ENCODE measurements at regions not wholly inside any gene's neighbourhood (a gene's known extent, or its start where the extent isn't known, plus 50 kb on each side); places are given as distances from the start of the nearest gene placed in this dataset.

- ChIA-PET SMC1A (ENCODE audit: uncharacterized antibody, unreplicated experiment) (interaction anchor here (0.6 kb wide), 1 partner anchor 336 kb away, joined by 3 read pairs; no protein-coding TSS in a partner anchor), RAD21 (ENCODE audit: unreplicated experiment) (no interaction called here), POLR2A (no interaction called here), CTCF (no interaction called here)
- BruUV-seq (replicated peaks) = no TSS peak
- FAIRE-seq (no peak), ATAC-seq (no peak), DNase-seq (ENCODE audit: low read depth, low spot score) (no peak)
- in situ Hi-C loops (cut with MboI) = no loop called here
- Histone ChIP-seq H4K20me1 (ENCODE audit: control insufficient read depth, insufficient read depth) (no peaks in the 10 kb centered on the region), H3K9me3 (replicated peaks; ENCODE audit: control insufficient read depth, insufficient read depth, low read length) (no peaks in the 10 kb centered on the region), H3K36me3 (ENCODE audit: control insufficient read depth in 2 of 2, insufficient read depth in 2 of 2, low read length in 1 of 2) (no peaks in the 10 kb centered on the region), H3K27ac (ENCODE audit: control insufficient read depth, insufficient read depth) (no peak overlapping the region), H3K4me3 (no peak overlapping the region), H3K4me2 (ENCODE audit: control insufficient read depth, insufficient read depth) (no peak overlapping the region), H3K27me3 (replicated peaks in 1 of 2; ENCODE audit: control insufficient read depth in 2 of 2, insufficient read depth in 2 of 2, low read length in 1 of 2) (no peaks in the 10 kb centered on the region), H3K9ac (ENCODE audit: control insufficient read depth, insufficient read depth, low read length) (no peak overlapping the region), H2AFZ (ENCODE audit: control insufficient read depth, low read depth, low read length) (no peak overlapping the region), H3K79me2 (ENCODE audit: control insufficient read depth, insufficient read depth, low read length) (no peaks in the 10 kb centered on the region), H3K4me1 (ENCODE audit: control insufficient read depth, insufficient read depth, low read length) (no peaks in the 10 kb centered on the region)
- WGBS (ENCODE audit: insufficient coverage, insufficient replicate concordance, low lambda C conversion rate, missing lambda C conversion rate) = 0% methylated on average over 1 of the region's 1 CpG
- intact Hi-C loops (cut with micrococcal nuclease; ENCODE audit: unreplicated experiment) = no loop called here
- TF ChIP-seq ZSCAN29 (IDR thresholded peaks at IDR 0.05) (no peak), POLR2AphosphoS2 (IDR thresholded peaks at IDR 0.05; ENCODE audit: low read depth, low read length) (no peak), IRF3 (IDR thresholded peaks at IDR 0.05) (no peak), TBL1XR1 (IDR thresholded peaks at IDR 0.05; ENCODE audit: low read depth, low read length) (no peak), RAD51 (IDR thresholded peaks at IDR 0.05) (no peak), E2F4 (IDR thresholded peaks at IDR 0.05; ENCODE audit: low read depth, low read length) (no peak), ZZZ3 (IDR thresholded peaks at IDR 0.05; ENCODE audit: control insufficient read depth, insufficient read length, low read depth) (no peak)
Measured at GRCh38 chr11:98679673-98680072, 341.1 kb upstream of the CNTN5 start.

All from GM12878 (cell line).